Stimulated activated naive CD4-positive, alpha-beta T cell (primary cell): ENCODE measurements at regions not wholly inside any gene's neighbourhood (a gene's known extent, or its start where the extent isn't known, plus 50 kb on each side); places are given as distances from the start of the nearest gene placed in this dataset.

Experiments used
- DNase-seq, 6 experiments: peaks; one replicate each; lab custom pipeline; 2025; lab: John Stamatoyannopoulos, UW

- no peak for DNase-seq
These were observed 53.8 kb downstream of the FZD10 start for GRCh38 chr12:130216031-130216430.

DNA sequence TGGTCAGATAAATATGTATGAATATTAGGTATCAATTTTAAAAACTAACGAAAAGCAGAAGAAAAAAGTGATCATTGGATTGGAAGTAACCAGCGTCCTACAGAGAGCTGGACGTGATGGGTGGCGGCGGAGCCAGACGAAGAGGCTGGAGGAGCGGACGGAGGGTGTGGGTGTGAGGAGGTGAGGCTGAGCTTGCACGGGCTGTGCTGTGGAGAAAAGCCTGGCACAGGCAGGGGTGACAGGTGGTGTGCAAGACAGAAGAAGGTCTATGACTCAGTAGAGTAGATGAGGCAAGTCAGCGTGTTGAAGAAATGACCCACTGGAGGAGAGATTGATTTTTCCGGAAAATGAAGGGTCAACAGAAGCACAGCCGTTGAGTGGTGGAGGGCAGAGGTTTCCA, 56.4 kb downstream of the FZD10 start:
- DNase-seq, result no peak

- DNase-seq, result no peak
These were observed 57.9 kb downstream of the FZD10 start for GRCh38 chr12:130219929-130220705.

- DNase-seq, result no peak
These were observed 58.4 kb downstream of the FZD10 start for GRCh38 chr12:130220706-130221100.

- DNase-seq, result no peak
These were observed 60.4 kb downstream of the FZD10 start for GRCh38 chr12:130222519-130223218.

GRCh38 chr12:130223767-130224244, 61.5 kb downstream of the FZD10 start:
- no peak for DNase-seq

- no peak for DNase-seq
These were observed 62.3 kb downstream of the FZD10 start for GRCh38 chr12:130224613-130225012.

DNA sequence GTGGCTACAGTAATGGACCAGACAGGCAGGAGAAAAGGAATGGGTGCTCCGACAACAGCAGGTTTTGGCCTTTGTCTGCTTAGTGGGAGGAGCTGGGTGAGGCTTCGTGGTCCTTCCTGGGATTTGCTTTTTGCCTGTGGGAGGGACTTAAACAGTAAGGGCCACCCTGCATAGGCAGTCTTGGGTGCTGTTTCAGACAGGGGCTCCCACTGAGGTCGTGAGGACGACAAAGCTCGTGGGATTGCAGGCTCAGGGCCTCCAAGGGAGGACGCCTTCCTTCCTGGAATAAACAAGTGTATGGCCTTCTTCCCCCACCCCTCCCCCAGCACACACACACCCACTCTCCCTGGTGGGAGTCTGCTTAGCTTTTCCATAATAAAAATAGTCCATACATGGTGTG, 63.1 kb downstream of the FZD10 start:
- no peak for DNase-seq

GRCh38 chr12:130226126-130226525, 63.9 kb downstream of the FZD10 start:
- no peak for DNase-seq

DNA sequence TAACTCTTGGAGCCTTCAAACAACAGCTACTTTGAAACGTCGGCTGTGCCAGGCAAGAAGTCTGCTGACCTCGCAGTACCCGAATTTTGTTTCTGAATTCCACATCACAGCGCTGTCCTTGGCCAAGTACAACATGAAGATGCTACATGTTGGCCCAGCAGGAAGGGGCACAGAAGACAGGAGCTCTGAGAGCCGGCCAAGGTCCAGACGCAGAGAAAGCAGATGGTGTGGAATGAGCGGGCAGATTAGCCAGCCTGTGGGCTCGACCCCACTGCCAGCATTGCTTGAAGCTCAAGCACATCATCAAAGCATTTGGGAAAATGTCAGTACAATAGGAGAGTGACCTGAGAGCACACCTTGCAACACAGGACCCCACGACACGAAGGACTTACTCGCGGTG, 64.5 kb downstream of the FZD10 start:
- DNase-seq, result no peak

GRCh38 chr12:130227641-130228040, 65.4 kb downstream of the FZD10 start:
- no peak for DNase-seq

GRCh38 chr12:130236446-130236845, 74.2 kb downstream of the FZD10 start:
- DNase-seq, result no peak

DNA sequence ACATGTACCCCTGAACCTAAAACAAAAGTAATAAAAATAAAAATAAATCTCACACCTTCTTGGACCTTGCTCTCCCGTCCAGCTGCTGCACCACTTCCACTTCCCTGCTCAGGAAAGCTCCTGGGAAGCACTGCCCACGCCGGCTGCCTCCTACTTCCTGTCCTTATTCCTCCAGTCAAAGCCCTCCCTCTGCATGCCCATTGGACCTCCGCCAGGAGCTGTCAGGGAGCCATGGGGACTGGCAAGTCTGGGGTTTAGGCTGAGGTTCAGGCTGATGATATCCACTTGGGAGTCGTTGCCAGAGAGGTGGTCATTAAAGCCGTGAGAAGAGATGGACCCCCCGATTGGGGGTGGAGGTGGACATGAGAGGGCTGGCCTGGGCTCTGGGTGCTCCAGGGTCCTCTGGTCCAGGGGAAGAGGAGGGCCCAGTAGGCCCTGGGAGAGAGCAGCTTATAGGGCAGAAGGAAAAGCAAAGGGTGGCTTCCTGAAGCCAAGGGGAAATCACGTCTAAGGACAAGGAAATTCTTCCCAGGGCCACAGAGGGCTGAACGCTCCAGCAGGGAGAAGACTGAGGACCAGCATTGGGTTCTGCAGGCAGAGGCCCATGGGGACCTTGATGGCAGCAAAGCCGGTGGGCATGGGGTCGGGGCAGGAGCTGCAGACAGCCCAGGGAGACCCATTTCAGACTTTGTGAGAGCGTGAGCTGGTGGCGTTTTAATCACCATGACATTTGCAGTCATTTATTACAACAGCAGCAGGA, 78.7 kb downstream of the FZD10 start:
- no peak for DNase-seq

- no peak for DNase-seq
These were observed 80.2 kb downstream of the FZD10 start for GRCh38 chr12:130242506-130242905.

- DNase-seq, result no peak
These were observed 83.0 kb downstream of the FZD10 start for GRCh38 chr12:130245251-130245650.

DNA sequence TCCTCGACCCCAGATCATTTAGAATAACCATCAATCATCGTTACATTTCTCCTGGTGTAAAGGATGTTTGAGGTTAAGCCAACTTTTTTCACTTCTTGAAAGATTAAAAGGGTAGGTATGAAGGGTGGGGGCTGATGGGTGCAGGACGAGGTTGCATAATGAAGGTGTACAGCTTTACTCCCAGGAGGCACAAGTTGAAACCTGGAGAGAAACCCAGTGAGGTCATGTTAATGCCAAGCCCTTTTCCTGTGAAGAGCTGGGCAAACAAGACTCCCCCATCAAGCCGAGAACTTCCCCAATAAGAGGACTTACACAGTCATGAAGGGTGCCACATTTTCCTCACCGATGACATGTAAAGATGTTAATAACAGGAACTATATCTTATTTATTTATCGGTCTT, 84.3 kb downstream of the FZD10 start:
- DNase-seq, result no peak

- no peak for DNase-seq
These were observed 85.5 kb downstream of the FZD10 start for GRCh38 chr12:130247634-130248237.

GRCh38 chr12:130249376-130249775, 87.1 kb downstream of the FZD10 start:
- no peak for DNase-seq

DNA sequence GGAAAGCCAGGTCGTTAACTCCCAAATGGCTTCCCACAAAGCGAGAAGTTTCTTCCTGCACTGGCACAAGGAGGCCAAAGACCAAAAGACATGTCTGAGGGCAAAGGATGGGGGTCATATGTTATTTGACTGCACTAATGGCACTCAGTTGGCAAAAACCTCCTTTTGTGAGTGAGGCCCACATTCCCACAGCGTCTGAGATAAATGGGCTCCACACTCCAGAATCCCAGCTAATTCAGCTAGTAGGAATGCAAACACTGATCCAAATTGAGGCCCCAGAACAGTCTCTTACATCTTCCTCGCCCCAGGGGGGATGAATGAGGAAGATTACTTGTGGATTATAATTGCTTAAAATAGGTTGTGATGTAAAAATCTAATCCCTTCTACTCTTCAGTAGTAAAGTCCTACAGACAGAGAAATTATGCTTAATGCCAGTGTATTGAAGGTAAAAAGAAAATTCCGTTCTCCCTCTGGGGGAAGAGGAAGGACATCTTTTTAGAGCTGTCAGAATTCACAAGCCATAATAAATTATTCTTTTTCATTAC, 86.4 kb upstream of the PIWIL1 start:
- no peak for DNase-seq

GRCh38 chr12:130253866-130254265, 83.8 kb upstream of the PIWIL1 start:
- no peak for DNase-seq

DNA sequence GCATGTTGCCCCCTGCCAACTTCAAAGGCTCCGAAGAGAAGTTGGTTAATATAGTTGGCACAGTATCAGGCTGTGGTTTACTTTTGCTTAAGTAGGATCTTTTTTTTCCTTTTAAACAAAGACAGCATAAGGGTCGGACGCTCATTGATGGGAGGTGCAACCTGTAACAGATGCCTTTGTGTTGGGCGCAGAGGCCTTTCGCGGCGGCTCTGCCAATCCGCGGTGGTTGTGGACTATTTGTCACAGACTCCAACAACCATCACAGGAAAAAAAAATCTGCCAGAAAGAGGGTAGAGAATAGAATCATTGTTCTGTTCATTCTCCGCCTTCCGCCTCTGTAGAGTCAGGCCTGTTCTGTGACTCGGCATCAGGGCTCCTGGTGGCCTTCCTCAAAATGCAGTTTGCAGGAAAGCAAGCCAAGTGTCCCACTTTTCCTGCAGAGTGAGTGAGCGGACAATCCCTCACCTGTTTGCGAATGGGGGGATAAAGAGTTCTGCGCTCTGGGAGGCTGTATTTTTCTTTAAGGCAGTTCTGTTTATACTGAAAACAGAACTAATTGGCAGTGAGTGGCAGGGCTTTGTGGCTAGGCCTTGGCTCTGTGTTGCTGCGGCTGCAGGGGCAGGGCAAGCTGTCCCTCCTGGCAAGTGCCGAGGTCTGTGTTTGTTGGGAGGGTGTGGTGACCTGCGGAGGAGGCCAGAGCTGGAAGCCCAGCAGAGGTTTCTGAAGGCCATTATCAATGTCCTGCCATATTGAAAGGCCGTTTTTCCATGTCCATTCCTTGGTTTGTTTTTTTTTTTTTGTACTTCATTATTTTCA, 83.0 kb upstream of the PIWIL1 start:
- DNase-seq, result no peak
